Panc1 (cell line): ENCODE measurements at regions not wholly inside any gene's neighbourhood (a gene's known extent, or its start where the extent isn't known, plus 50 kb on each side); places are given as distances from the start of the nearest gene placed in this dataset.

Experiments
- ATAC-seq: fragments of 200-7000 bp; cut with Tn5 transposase; 2 replicates; pipeline ENCODE4 v1.9.1; 2020; ENCODE audit warnings: mild to moderate bottlenecking, moderate library complexity
- BruUV-seq: library from RNA; stranded (reverse); fragments of 400-500 nt; replicated peaks from 2 replicates; lab custom pipeline; 2021; lab: Mats Ljungman, UMichigan
- CTCF ChIA-PET: fragments of 300-600 bp; sonication (Branson Sonifier 250); formaldehyde crosslinking; loops from one replicate; lab custom pipeline; 2022; ENCODE audit warnings: antibody characterized with exemption; lab: Charles Lee
- POLR2A ChIA-PET: fragments of 300-600 bp; sonication (Branson Sonifier 250); formaldehyde crosslinking; loops from one replicate; lab custom pipeline; 2022; ENCODE audit warnings: antibody characterized with exemption; lab: Charles Lee
- DNase-seq: peaks from one replicate; pipeline ENCODE4 v3.0.0-alpha.2; 2010; ENCODE audit warnings: low read depth, low spot score
- H3K27ac ChIP-seq: 2 replicates; pipeline ENCODE4 v1.5.1; 2011; ENCODE audit warnings: mild to moderate bottlenecking, low read length, inconsistent platforms
- H3K27me3 ChIP-seq: fragments of 200-500 bp; sonication (Bioruptor generic); 2 replicates; pipeline ENCODE4 v1.6.0; 2014; ENCODE audit warnings: low read length, inconsistent platforms; ENCODE audit not compliant: control insufficient read depth, insufficient read depth
- H3K36me3 ChIP-seq: fragments of 200-500 bp; sonication (Bioruptor generic); 2 replicates; pipeline ENCODE4 v1.5.1; 2014; ENCODE audit warnings: inconsistent platforms, mild to moderate bottlenecking, low read length, moderate library complexity; ENCODE audit not compliant: control insufficient read depth, insufficient read depth
- H3K4me1 ChIP-seq: 2 replicates; pipeline ENCODE4 v1.5.1; 2011; ENCODE audit warnings: inconsistent platforms, mild to moderate bottlenecking, low read length, moderate library complexity; ENCODE audit not compliant: control insufficient read depth, insufficient read depth
- H3K4me3 ChIP-seq, 2 experiments: 2 replicates each; pipeline ENCODE4 v1.5.1; 2011 to 2012; ENCODE audit warnings: low read depth in 2 of 2, low read length in 2 of 2, mild to moderate bottlenecking in 2 of 2, inconsistent platforms in 1 of 2, moderate library complexity in 1 of 2
- H3K9me3 ChIP-seq: fragments of 200-500 bp; sonication (Bioruptor generic); 2 replicates; pipeline ENCODE4 v1.5.1; 2014; ENCODE audit warnings: low read depth, mild to moderate bottlenecking, inconsistent platforms, low read length, moderate library complexity; ENCODE audit not compliant: control insufficient read depth, insufficient read depth
- POLR2AphosphoS5 ChIP-seq: IDR thresholded peaks from 2 replicates; pipeline ENCODE4 v1.6.1; 2012; ENCODE audit warnings: mild to moderate bottlenecking, low read depth, low read length, moderate library complexity
- SIN3A ChIP-seq: IDR thresholded peaks from 2 replicates; pipeline ENCODE4 v1.6.1; 2012; ENCODE audit warnings: low read depth, mild to moderate bottlenecking, low read length, moderate library complexity, borderline replicate concordance; ENCODE audit not compliant: insufficient read depth
- TCF7L2 ChIP-seq: IDR thresholded peaks from 2 replicates; pipeline ENCODE4 v1.6.1; 2011; ENCODE audit warnings: mild to moderate bottlenecking, low read depth, low read length, inconsistent platforms
- in situ Hi-C: cut with HindIII; loops from 2 replicates; pipeline ENCODE4 v1.10.0; 2016; ENCODE audit warnings: low sequenced_read_pairs, low pct_unique_long_range_greater_than_20kb
- intact Hi-C: fragments of 100-400 bp; cut with micrococcal nuclease; formaldehyde crosslinking; loops from one replicate; pipeline ENCODE4 v1.10.0; 2022; ENCODE audit not compliant: unreplicated experiment
- TF ChIP-seq, protein P1 (sequence below): fragments of 450-650 bp; IDR thresholded peaks from 2 replicates; pipeline ENCODE4 v1.5.1; 2017; ENCODE audit warnings: mild to moderate bottlenecking
- TF ChIP-seq, protein P2 (sequence below), 2 experiments: IDR thresholded peaks; 2 replicates each; pipeline ENCODE4 v1.6.1; 2011 to 2012; ENCODE audit warnings: low read depth in 2 of 2, control low read depth in 1 of 2, low read length in 1 of 2, mild to moderate bottlenecking in 1 of 2, moderate library complexity in 1 of 2; ENCODE audit not compliant: insufficient read depth in 1 of 2

DNA sequence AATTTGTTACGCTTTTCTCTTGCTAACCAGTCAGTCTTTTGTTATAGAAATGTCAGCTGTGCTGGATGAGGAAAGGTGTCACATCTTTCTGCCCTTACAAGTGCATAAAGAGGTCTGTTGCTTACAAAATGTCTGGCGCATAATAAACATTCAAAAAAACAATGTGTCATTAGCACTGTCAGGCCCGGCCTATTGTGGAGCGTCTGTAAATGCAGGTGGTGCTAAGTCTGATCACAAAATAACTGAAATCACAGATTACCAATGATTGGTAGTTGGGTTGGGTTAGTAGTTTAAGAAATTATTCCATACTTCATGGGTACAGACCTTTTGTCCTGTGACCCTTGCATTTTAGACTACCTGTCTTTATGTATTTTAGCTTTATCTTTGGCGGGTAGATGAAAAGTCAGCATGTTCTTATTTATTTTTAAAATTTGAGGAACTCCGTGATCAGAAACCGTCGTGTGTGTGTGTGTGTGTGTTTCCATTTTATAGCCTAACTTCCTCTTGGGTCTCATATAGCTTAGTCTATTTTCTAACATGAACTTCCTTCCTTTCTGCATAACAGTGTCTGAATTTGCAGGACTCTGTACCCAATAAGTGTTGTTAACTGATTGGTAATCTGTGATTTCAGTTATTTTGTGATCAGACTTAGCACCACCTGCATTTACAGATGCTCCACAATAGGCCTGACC, 88.1 kb upstream of the IFNGR1 start:
- Histone ChIP-seq H3K27me3 (peaks cover 4% of the 10 kb centered on the region; the same call in 1 of the 2 replicates), H3K4me1 (no peaks in the 10 kb centered on the region), H3K36me3 (no peaks in the 10 kb centered on the region), H3K4me3 (no peak overlapping the region), H3K9me3 (no peaks in the 10 kb centered on the region), H3K27ac (no peak overlapping the region)
- TF ChIP-seq SIN3A (no peak), TCF7L2 (no peak), POLR2AphosphoS5 (no peak)
- TF ChIP-seq, protein P1, sequence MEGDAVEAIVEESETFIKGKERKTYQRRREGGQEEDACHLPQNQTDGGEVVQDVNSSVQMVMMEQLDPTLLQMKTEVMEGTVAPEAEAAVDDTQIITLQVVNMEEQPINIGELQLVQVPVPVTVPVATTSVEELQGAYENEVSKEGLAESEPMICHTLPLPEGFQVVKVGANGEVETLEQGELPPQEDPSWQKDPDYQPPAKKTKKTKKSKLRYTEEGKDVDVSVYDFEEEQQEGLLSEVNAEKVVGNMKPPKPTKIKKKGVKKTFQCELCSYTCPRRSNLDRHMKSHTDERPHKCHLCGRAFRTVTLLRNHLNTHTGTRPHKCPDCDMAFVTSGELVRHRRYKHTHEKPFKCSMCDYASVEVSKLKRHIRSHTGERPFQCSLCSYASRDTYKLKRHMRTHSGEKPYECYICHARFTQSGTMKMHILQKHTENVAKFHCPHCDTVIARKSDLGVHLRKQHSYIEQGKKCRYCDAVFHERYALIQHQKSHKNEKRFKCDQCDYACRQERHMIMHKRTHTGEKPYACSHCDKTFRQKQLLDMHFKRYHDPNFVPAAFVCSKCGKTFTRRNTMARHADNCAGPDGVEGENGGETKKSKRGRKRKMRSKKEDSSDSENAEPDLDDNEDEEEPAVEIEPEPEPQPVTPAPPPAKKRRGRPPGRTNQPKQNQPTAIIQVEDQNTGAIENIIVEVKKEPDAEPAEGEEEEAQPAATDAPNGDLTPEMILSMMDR, result no peak
- TF ChIP-seq, protein P2, sequence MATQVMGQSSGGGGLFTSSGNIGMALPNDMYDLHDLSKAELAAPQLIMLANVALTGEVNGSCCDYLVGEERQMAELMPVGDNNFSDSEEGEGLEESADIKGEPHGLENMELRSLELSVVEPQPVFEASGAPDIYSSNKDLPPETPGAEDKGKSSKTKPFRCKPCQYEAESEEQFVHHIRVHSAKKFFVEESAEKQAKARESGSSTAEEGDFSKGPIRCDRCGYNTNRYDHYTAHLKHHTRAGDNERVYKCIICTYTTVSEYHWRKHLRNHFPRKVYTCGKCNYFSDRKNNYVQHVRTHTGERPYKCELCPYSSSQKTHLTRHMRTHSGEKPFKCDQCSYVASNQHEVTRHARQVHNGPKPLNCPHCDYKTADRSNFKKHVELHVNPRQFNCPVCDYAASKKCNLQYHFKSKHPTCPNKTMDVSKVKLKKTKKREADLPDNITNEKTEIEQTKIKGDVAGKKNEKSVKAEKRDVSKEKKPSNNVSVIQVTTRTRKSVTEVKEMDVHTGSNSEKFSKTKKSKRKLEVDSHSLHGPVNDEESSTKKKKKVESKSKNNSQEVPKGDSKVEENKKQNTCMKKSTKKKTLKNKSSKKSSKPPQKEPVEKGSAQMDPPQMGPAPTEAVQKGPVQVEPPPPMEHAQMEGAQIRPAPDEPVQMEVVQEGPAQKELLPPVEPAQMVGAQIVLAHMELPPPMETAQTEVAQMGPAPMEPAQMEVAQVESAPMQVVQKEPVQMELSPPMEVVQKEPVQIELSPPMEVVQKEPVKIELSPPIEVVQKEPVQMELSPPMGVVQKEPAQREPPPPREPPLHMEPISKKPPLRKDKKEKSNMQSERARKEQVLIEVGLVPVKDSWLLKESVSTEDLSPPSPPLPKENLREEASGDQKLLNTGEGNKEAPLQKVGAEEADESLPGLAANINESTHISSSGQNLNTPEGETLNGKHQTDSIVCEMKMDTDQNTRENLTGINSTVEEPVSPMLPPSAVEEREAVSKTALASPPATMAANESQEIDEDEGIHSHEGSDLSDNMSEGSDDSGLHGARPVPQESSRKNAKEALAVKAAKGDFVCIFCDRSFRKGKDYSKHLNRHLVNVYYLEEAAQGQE (IDR thresholded peaks at IDR 0.05; ENCODE audit: insufficient read depth in 1 of 2, low read depth in 2 of 2, low read length in 1 of 2), result no peak
- POLR2A ChIA-PET, result no interaction called here
- intact Hi-C loops (no loop called here), in situ Hi-C loops (no loop called here)
- DNase-seq, result no peak
- no TSS peak for BruUV-seq
- CTCF ChIA-PET, result no interaction called here
- ATAC-seq, result no peak

DNA sequence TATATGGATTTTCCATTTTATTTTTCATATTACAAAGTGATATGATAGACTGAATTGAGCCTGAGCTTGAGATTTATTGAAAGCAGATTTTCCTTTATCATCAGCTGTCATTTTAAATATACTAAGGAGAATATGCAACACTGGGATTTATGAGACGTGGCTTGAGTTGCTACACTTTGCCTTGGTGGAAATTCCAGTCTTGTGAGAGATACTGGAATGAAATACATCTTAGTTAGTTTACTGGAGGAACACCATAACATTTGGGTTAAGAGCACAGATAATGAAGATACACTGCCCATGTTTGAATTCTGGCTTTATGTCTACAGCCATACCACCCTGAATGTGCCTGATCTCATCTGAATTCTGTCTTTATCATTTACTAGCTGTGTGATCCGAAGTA, 86.5 kb upstream of the IFNGR1 start:
- no peaks in the 10 kb centered on the region for H3K9me3 ChIP-seq
- intact Hi-C loops (no loop called here), in situ Hi-C loops (no loop called here)
- BruUV-seq, result no TSS peak
- H3K36me3 ChIP-seq, result no peaks in the 10 kb centered on the region
- no peak overlapping the region for H3K27ac ChIP-seq
- CTCF ChIA-PET, result no interaction called here
- no peak overlapping the region for H3K4me3 ChIP-seq
- DNase-seq, result no peak
- H3K4me1 ChIP-seq, result no peaks in the 10 kb centered on the region
- POLR2A ChIA-PET, result no interaction called here
- peaks cover 4% of the 10 kb centered on the region; the same call in 1 of the 2 replicates for H3K27me3 ChIP-seq
- TF ChIP-seq SIN3A (no peak), POLR2AphosphoS5 (no peak), TCF7L2 (no peak)
- TF ChIP-seq, protein P1, result no peak
- TF ChIP-seq, protein P2 (IDR thresholded peaks at IDR 0.05; ENCODE audit: insufficient read depth in 1 of 2, low read depth in 2 of 2, low read length in 1 of 2), result no peak
- no peak for ATAC-seq
